H9 (cell line): ENCODE measurements at regions not wholly inside any gene's neighbourhood (a gene's known extent, or its start where the extent isn't known, plus 50 kb on each side); places are given as distances from the start of the nearest gene placed in this dataset.

Source experiments
- DNase-seq: peaks from one replicate; pipeline ENCODE4 v3.0.0-alpha.2; 2017
- H2AFZ ChIP-seq: one replicate; pipeline ENCODE4 v1.6.1; 2013; ENCODE audit warnings: mild to moderate bottlenecking, low read length, control low read depth, moderate library complexity
- H2AK5ac ChIP-seq: 2 replicates; pipeline ENCODE4 v1.6.1; 2013; ENCODE audit warnings: low read length, control low read depth, mixed read lengths; ENCODE audit not compliant: insufficient read length
- H2BK120ac ChIP-seq: one replicate; pipeline ENCODE4 v1.6.1; 2013; ENCODE audit warnings: low read depth, mild to moderate bottlenecking, low read length, control low read depth, inconsistent platforms; ENCODE audit not compliant: poor library complexity, severe bottlenecking
- H2BK12ac ChIP-seq: 2 replicates; pipeline ENCODE4 v1.6.1; 2013; ENCODE audit warnings: low read length, control low read depth, mixed read lengths, low read depth; ENCODE audit not compliant: insufficient read length
- H2BK15ac ChIP-seq: 2 replicates; pipeline ENCODE4 v1.6.1; 2013; ENCODE audit warnings: low read depth, low read length, control low read depth
- H2BK20ac ChIP-seq: one replicate; pipeline ENCODE4 v1.6.1; 2013; ENCODE audit warnings: low read depth, mild to moderate bottlenecking, low read length, control low read depth, inconsistent platforms; ENCODE audit not compliant: poor library complexity, severe bottlenecking
- H2BK5ac ChIP-seq: 2 replicates; pipeline ENCODE4 v1.6.1; 2013; ENCODE audit warnings: low read length, control low read depth, mixed read lengths; ENCODE audit not compliant: insufficient read length
- H3K14ac ChIP-seq: 2 replicates; pipeline ENCODE4 v1.6.1; 2013; ENCODE audit warnings: low read length, control low read depth; ENCODE audit not compliant: insufficient read depth
- H3K18ac ChIP-seq: 2 replicates; pipeline ENCODE4 v1.6.1; 2013; ENCODE audit warnings: low read depth, mild to moderate bottlenecking, mixed read lengths, low read length, control low read depth; ENCODE audit not compliant: insufficient read length
- H3K23ac ChIP-seq: 2 replicates; pipeline ENCODE4 v1.6.1; 2013; ENCODE audit warnings: low read length, control low read depth, mixed read lengths, low read depth; ENCODE audit not compliant: insufficient read length
- H3K23me2 ChIP-seq: 2 replicates; pipeline ENCODE4 v1.6.1; 2013; ENCODE audit warnings: low read depth, mild to moderate bottlenecking, mixed read lengths, low read length, control low read depth; ENCODE audit not compliant: insufficient read length, poor library complexity, severe bottlenecking
- H3K27ac ChIP-seq: 2 replicates; pipeline ENCODE4 v1.5.1; 2013; ENCODE audit warnings: low read length, control low read depth, mixed read lengths, low read depth; ENCODE audit not compliant: insufficient read length
- H3K27me3 ChIP-seq: 2 replicates; pipeline ENCODE4 v1.6.1; 2013; ENCODE audit warnings: low read length, control low read depth, inconsistent platforms; ENCODE audit not compliant: insufficient read depth
- H3K4ac ChIP-seq: 2 replicates; pipeline ENCODE4 v1.6.1; 2013; ENCODE audit warnings: low read depth, mild to moderate bottlenecking, control low read depth, inconsistent platforms, low read length, moderate library complexity
- H3K4me1 ChIP-seq: 2 replicates; pipeline ENCODE4 v1.6.1; 2013; ENCODE audit warnings: low read length, control low read depth, inconsistent platforms; ENCODE audit not compliant: insufficient read depth
- H3K4me2 ChIP-seq: 2 replicates; pipeline ENCODE4 v1.6.1; 2013; ENCODE audit warnings: low read length, control low read depth, mixed read lengths; ENCODE audit not compliant: insufficient read length, insufficient read depth
- H3K56ac ChIP-seq: 2 replicates; pipeline ENCODE4 v1.6.1; 2013; ENCODE audit warnings: low read depth, mild to moderate bottlenecking, mixed read lengths, low read length, control low read depth; ENCODE audit not compliant: insufficient read length
- H3K79me1 ChIP-seq: 2 replicates; pipeline ENCODE4 v1.6.1; 2013; ENCODE audit warnings: low read depth, mild to moderate bottlenecking, moderate library complexity, low read length, control low read depth, inconsistent platforms; ENCODE audit not compliant: insufficient read depth, poor library complexity, severe bottlenecking
- H3K79me2 ChIP-seq: 2 replicates; pipeline ENCODE4 v1.6.1; 2013; ENCODE audit warnings: low read length, control low read depth, inconsistent platforms; ENCODE audit not compliant: insufficient read depth
- H3K9ac ChIP-seq: 2 replicates; pipeline ENCODE4 v1.6.1; 2013; ENCODE audit warnings: low read length, control low read depth, mixed read lengths; ENCODE audit not compliant: insufficient read length; ENCODE audit errors: extremely low read depth
- H3K9me3 ChIP-seq: one replicate; pipeline ENCODE4 v1.6.1; 2013; ENCODE audit warnings: low read depth, low read length, inconsistent platforms; ENCODE audit not compliant: control insufficient read depth
- H3T11ph ChIP-seq: one replicate; pipeline ENCODE4 v1.6.1; 2013; ENCODE audit warnings: mild to moderate bottlenecking, low read length, control low read depth, inconsistent platforms
- H4K20me1 ChIP-seq: one replicate; pipeline ENCODE4 v1.6.1; 2013; ENCODE audit not compliant: control insufficient read depth, insufficient read length, insufficient read depth
- H4K5ac ChIP-seq: 2 replicates; pipeline ENCODE4 v1.6.1; 2013; ENCODE audit warnings: low read depth, mild to moderate bottlenecking, mixed read lengths, low read length, control low read depth; ENCODE audit not compliant: insufficient read length
- H4K8ac ChIP-seq: replicated peaks from 2 replicates; pipeline ENCODE4 v1.6.1; 2013; ENCODE audit warnings: low read length, control low read depth, mixed read lengths, low read depth; ENCODE audit not compliant: insufficient read length
- H4K91ac ChIP-seq: 2 replicates; pipeline ENCODE4 v1.6.1; 2013; ENCODE audit warnings: low read depth, mild to moderate bottlenecking, moderate library complexity, mixed read lengths, low read length, control low read depth; ENCODE audit not compliant: insufficient read length
- H3K27ac Mint-ChIP-seq, 3 experiments: 2 replicates in 2 of 3; 3 replicates in 1 of 3; pipeline ENCODE4 v1.8.0; 2020 to 2021; ENCODE audit warnings: mixed read lengths in 3 of 3, mild to moderate bottlenecking in 1 of 3, moderate library complexity in 1 of 3
- H3K27me3 Mint-ChIP-seq: 2 replicates; pipeline ENCODE4 v1.8.0; 2021; ENCODE audit warnings: low read depth, mild to moderate bottlenecking, moderate library complexity, mixed read lengths
- H3K36me3 Mint-ChIP-seq, 3 experiments: 2 replicates in 2 of 3; 3 replicates in 1 of 3; pipeline ENCODE4 v1.8.0; 2020 to 2021; ENCODE audit warnings: low read depth in 3 of 3, mixed read lengths in 3 of 3; ENCODE audit not compliant: insufficient read depth in 1 of 3
- H3K4me1 Mint-ChIP-seq, 2 experiments: 2 replicates each; pipeline ENCODE4 v1.8.0; 2020; ENCODE audit warnings: mixed read lengths in 2 of 2
- H3K4me3 Mint-ChIP-seq, 2 experiments: 2 replicates in 1 of 2; 3 replicates in 1 of 2; pipeline ENCODE4 v1.8.0; 2020 to 2021; ENCODE audit warnings: mild to moderate bottlenecking in 2 of 2, mixed read lengths in 2 of 2, moderate library complexity in 1 of 2
- H3K9me3 Mint-ChIP-seq, 2 experiments: 2 replicates in 1 of 2; 3 replicates in 1 of 2; pipeline ENCODE4 v1.8.0; 2020; ENCODE audit warnings: mild to moderate bottlenecking in 2 of 2, mixed read lengths in 2 of 2, moderate library complexity in 1 of 2
- CTCF ChIP-seq: fragments of 200-600 bp; sonication (generic); conservative IDR thresholded peaks from 3 replicates; pipeline ENCODE4 v1.8.0; 2021; ENCODE audit warnings: antibody characterized with exemption, mild to moderate bottlenecking
- WGBS: extraction: QIAGEN DNeasy Blood & Tissue Kit; methylation state at CpG from one replicate; pipeline ENCODE4 v1.1.7; 2013; ENCODE audit warnings: missing lambda C conversion rate, low lambda C conversion rate, mixed read lengths; ENCODE audit not compliant: insufficient read length; ENCODE audit errors: extremely low coverage; 5-methylcytosine and 5-hydroxymethylcytosine counted together

GRCh38 chr2:228917220-228917619, 353.9 kb downstream of the PID1 start:
- H3K4ac ChIP-seq = no peak overlapping the region
- no peak overlapping the region for H4K5ac ChIP-seq
- no peaks in the 10 kb centered on the region for H3K79me2 ChIP-seq
- no peak overlapping the region for H3K23ac ChIP-seq
- Mint-ChIP-seq H3K27me3 (no peaks in the 10 kb centered on the region), H3K36me3 (no peaks in the 10 kb centered on the region; a peak in 1 of 7 replicates), H3K27ac (no peak overlapping the region), H3K9me3 (no peaks in the 10 kb centered on the region; a peak in 1 of 5 replicates), H3K4me3 (no peak overlapping the region), H3K4me1 (no peaks in the 10 kb centered on the region)
- no peak overlapping the region for H2BK5ac ChIP-seq
- H3K18ac ChIP-seq = no peak overlapping the region
- no peaks in the 10 kb centered on the region for H3K4me1 ChIP-seq
- no peak overlapping the region for H2BK15ac ChIP-seq
- H2AFZ ChIP-seq = no peak overlapping the region
- no peaks in the 10 kb centered on the region for H3K27me3 ChIP-seq
- H3K14ac ChIP-seq = no peak overlapping the region
- H4K8ac ChIP-seq = no peak overlapping the region
- H3K23me2 ChIP-seq = no peaks in the 10 kb centered on the region
- no peak overlapping the region for H3K4me2 ChIP-seq
- H2AK5ac ChIP-seq = no peak overlapping the region
- no peak overlapping the region for H3K9ac ChIP-seq
- H3K79me1 ChIP-seq = no peaks in the 10 kb centered on the region
- TF ChIP-seq CTCF = no peak
- no peak overlapping the region for H2BK20ac ChIP-seq
- H3T11ph ChIP-seq = no peak overlapping the region
- H2BK120ac ChIP-seq = no peak overlapping the region
- no peak overlapping the region for H3K56ac ChIP-seq
- no CpG with 5 or more reads among the region's 1 CpG for WGBS
- H4K91ac ChIP-seq = no peak overlapping the region
- H4K20me1 ChIP-seq = no peaks in the 10 kb centered on the region
- no peak overlapping the region for H3K27ac ChIP-seq
- no peak overlapping the region for H2BK12ac ChIP-seq
- no peak for DNase-seq
- no peaks in the 10 kb centered on the region for H3K9me3 ChIP-seq
